Uterus (tissue), 2 donors: ENCODE measurements at regions not wholly inside any gene's neighbourhood (a gene's known extent, or its start where the extent isn't known, plus 50 kb on each side); places are given as distances from the start of the nearest gene placed in this dataset.

Source experiments
- CTCF ChIP-seq, 4 experiments: fragments of 200-600 bp in 2 of 4; fragments of 450-650 bp in 2 of 4; sonication (generic) in 2 of 4; IDR thresholded peaks; one replicate each; pipeline ENCODE4 v1.5.1; 2016 to 2019; ENCODE audit warnings: antibody characterized with exemption in 4 of 4, mild to moderate bottlenecking in 2 of 4, moderate library complexity in 1 of 4
- POLR2A ChIP-seq, 2 donors: fragments of 450-650 bp; IDR thresholded peaks; one replicate each; pipeline ENCODE4 v1.6.1; 2016; ENCODE audit warnings: antibody characterized with exemption in 2 of 2, mild to moderate bottlenecking in 1 of 2, moderate library complexity in 1 of 2

- no peak for TF ChIP-seq CTCF (IDR thresholded peaks at IDR 0.05)
- no peak for TF ChIP-seq POLR2A (IDR thresholded peaks at IDR 0.05)
Measured at GRCh38 chr16:56050916-56051315, 140.4 kb upstream of the GNAO1 start.
